WTC11 (cell line): ENCODE measurements at regions not wholly inside any gene's neighbourhood (a gene's known extent, or its start where the extent isn't known, plus 50 kb on each side); places are given as distances from the start of the nearest gene placed in this dataset.

Source experiments
- ATAC-seq: fragments of 200-7000 bp; cut with Tn5 transposase; 2 replicates; pipeline ENCODE4 v1.10.0; 2021; ENCODE audit warnings: mild to moderate bottlenecking, moderate library complexity
- CTCF ChIA-PET: fragments of 300-600 bp; sonication (Branson Sonifier 250); formaldehyde crosslinking; loops from one replicate; lab custom pipeline; 2021; ENCODE audit warnings: antibody characterized with exemption; lab: Charles Lee
- POLR2A ChIA-PET: fragments of 350-600 bp; sonication (Branson Sonifier 250); formaldehyde crosslinking; loops from one replicate; lab custom pipeline; 2021; ENCODE audit warnings: antibody characterized with exemption; lab: Charles Lee
- DNase-seq: peaks from one replicate; pipeline ENCODE4 v3.0.0; 2021; ENCODE audit warnings: low spot score
- H3K27ac Mint-ChIP-seq: 2 replicates; pipeline ENCODE4 v1.8.0; 2021; ENCODE audit warnings: mixed read lengths
- H3K27me3 Mint-ChIP-seq: 2 replicates; pipeline ENCODE4 v1.8.0; 2021; ENCODE audit warnings: low read depth, mild to moderate bottlenecking, moderate library complexity, mixed read lengths
- H3K36me3 Mint-ChIP-seq: 2 replicates; pipeline ENCODE4 v1.8.0; 2021; ENCODE audit warnings: mixed read lengths
- H3K4me1 Mint-ChIP-seq: 2 replicates; pipeline ENCODE4 v1.8.0; 2022; ENCODE audit warnings: mixed read lengths
- H3K4me3 Mint-ChIP-seq: 2 replicates; pipeline ENCODE4 v1.8.0; 2021; ENCODE audit warnings: mild to moderate bottlenecking, moderate library complexity, mixed read lengths
- H3K9me3 Mint-ChIP-seq: 2 replicates; pipeline ENCODE4 v1.8.0; 2021; ENCODE audit warnings: mixed read lengths
- ATF6 ChIP-seq: sonication (generic); formaldehyde crosslinking; IDR thresholded peaks from 2 replicates; pipeline ENCODE4 v1.8.1; 2023; ENCODE audit warnings: mild to moderate bottlenecking, missing genetic modification reagents
- CBFB ChIP-seq: sonication (generic); formaldehyde crosslinking; IDR thresholded peaks from 2 replicates; pipeline ENCODE4 v1.8.1; 2022; ENCODE audit warnings: mild to moderate bottlenecking, low read depth, missing genetic modification reagents
- ELF4 ChIP-seq: sonication (generic); formaldehyde crosslinking; IDR thresholded peaks from 2 replicates; pipeline ENCODE4 v1.8.1; 2022; ENCODE audit warnings: low read depth, mild to moderate bottlenecking, moderate library complexity, missing genetic modification reagents
- ERG ChIP-seq: fragments of 250-450 bp; sonication (Bioruptor Pico); IDR thresholded peaks from 2 replicates; pipeline ENCODE4 v1.8.0; 2021; ENCODE audit warnings: mild to moderate bottlenecking
- ESRRA ChIP-seq: sonication (generic); formaldehyde crosslinking; IDR thresholded peaks from 2 replicates; pipeline ENCODE4 v1.8.1; 2022; ENCODE audit warnings: mild to moderate bottlenecking, missing genetic modification reagents, borderline replicate concordance
- ETV6 ChIP-seq: sonication (generic); formaldehyde crosslinking; IDR thresholded peaks from 2 replicates; pipeline ENCODE4 v1.8.1; 2022; ENCODE audit warnings: mild to moderate bottlenecking, missing genetic modification reagents
- GRHL2 ChIP-seq: fragments of 250-450 bp; sonication (Bioruptor Pico); IDR thresholded peaks from 2 replicates; pipeline ENCODE4 v1.8.0; 2022; ENCODE audit warnings: mild to moderate bottlenecking, moderate library complexity; ENCODE audit not compliant: insufficient replicate concordance, severe bottlenecking
- KAT7 ChIP-seq: sonication (generic); formaldehyde crosslinking; IDR thresholded peaks from 2 replicates; pipeline ENCODE4 v1.8.1; 2023; ENCODE audit warnings: missing genetic modification reagents, mild to moderate bottlenecking, borderline replicate concordance
- MXD4 ChIP-seq: fragments of 250-450 bp; sonication (Bioruptor Pico); IDR thresholded peaks from 2 replicates; pipeline ENCODE4 v1.8.0; 2021; ENCODE audit warnings: mild to moderate bottlenecking, moderate library complexity, borderline replicate concordance
- RELA ChIP-seq: sonication (generic); formaldehyde crosslinking; IDR thresholded peaks from 2 replicates; pipeline ENCODE4 v1.8.1; 2022; ENCODE audit warnings: missing genetic modification reagents, mild to moderate bottlenecking, borderline replicate concordance
- RORB ChIP-seq: fragments of 250-450 bp; sonication (Bioruptor Pico); IDR thresholded peaks from 2 replicates; pipeline ENCODE4 v1.9.0; 2021; ENCODE audit warnings: mild to moderate bottlenecking
- SP1 ChIP-seq: sonication (generic); formaldehyde crosslinking; conservative IDR thresholded peaks from 2 replicates; pipeline ENCODE4 v1.8.1; 2022; ENCODE audit warnings: missing genetic modification reagents
- STAT6 ChIP-seq: sonication (generic); formaldehyde crosslinking; conservative IDR thresholded peaks from 2 replicates; pipeline ENCODE4 v1.8.1; 2023; ENCODE audit warnings: mild to moderate bottlenecking, low read depth, missing genetic modification reagents, moderate library complexity
- TP53 ChIP-seq: sonication (generic); formaldehyde crosslinking; IDR thresholded peaks from 2 replicates; pipeline ENCODE4 v1.8.1; 2023; ENCODE audit warnings: mild to moderate bottlenecking, missing genetic modification reagents
- ZBTB43 ChIP-seq: sonication (generic); formaldehyde crosslinking; IDR thresholded peaks from 2 replicates; pipeline ENCODE4 v1.8.1; 2023; ENCODE audit warnings: mild to moderate bottlenecking, missing genetic modification reagents
- ZMAT4 ChIP-seq: fragments of 250-450 bp; sonication (Bioruptor Pico); IDR thresholded peaks from 2 replicates; pipeline ENCODE4 v1.9.0; 2021; ENCODE audit warnings: mild to moderate bottlenecking
- ZNF317 ChIP-seq: sonication (generic); formaldehyde crosslinking; IDR thresholded peaks from 2 replicates; pipeline ENCODE4 v1.8.1; 2023; ENCODE audit warnings: low read depth, mild to moderate bottlenecking, moderate library complexity, missing genetic modification reagents, borderline replicate concordance
- ZNF416 ChIP-seq: fragments of 250-450 bp; sonication (Bioruptor Pico); IDR thresholded peaks from 2 replicates; pipeline ENCODE4 v1.9.0; 2021; ENCODE audit warnings: mild to moderate bottlenecking, inconsistent platforms

GRCh38 chr7:67805921-67806471 lies 809.4 kb downstream of the TYW1 start (continued):
- TF ChIP-seq STAT6 = no peak
- no peak for TF ChIP-seq CBFB
- no peak for TF ChIP-seq ZBTB43 (CRISPR knock-in tag)
- no peak for TF ChIP-seq ERG (CRISPR knock-in tag)
- TF ChIP-seq ESRRA = no peak
- no peak for TF ChIP-seq MXD4
- TF ChIP-seq ATF6 = no peak
- no peak for TF ChIP-seq KAT7

GRCh38 chr7:67807826-67808225 lies 811.2 kb downstream of the TYW1 start:
- POLR2A ChIA-PET = no interaction called here
- H3K36me3 Mint-ChIP-seq = no peaks in the 10 kb centered on the region
- ATAC-seq (no peak), DNase-seq (no peak)
- H3K9me3 Mint-ChIP-seq = peaks cover 7% of the 10 kb centered on the region
- H3K4me3 Mint-ChIP-seq = no peak overlapping the region
- no peak for TF ChIP-seq ELF4 (CRISPR knock-in tag)
- no peak for TF ChIP-seq GRHL2 (CRISPR knock-in tag)
- no peak for TF ChIP-seq ETV6
- no peak for TF ChIP-seq ZBTB43 (CRISPR knock-in tag)
- no peak for TF ChIP-seq ZNF416 (CRISPR knock-in tag)
- TF ChIP-seq TP53 (CRISPR knock-in tag) = no peak
- no peak for TF ChIP-seq RELA
- no peak for TF ChIP-seq ZMAT4 (CRISPR knock-in tag)
- no peak for TF ChIP-seq ZNF317
- no peak for TF ChIP-seq SP1
- no peak for TF ChIP-seq RORB (CRISPR knock-in tag)
- no peak overlapping the region for H3K27ac Mint-ChIP-seq
- H3K4me1 Mint-ChIP-seq = peaks cover under 1% of the 10 kb centered on the region; the same call in 1 of the 2 replicates
- H3K27me3 Mint-ChIP-seq = no peaks in the 10 kb centered on the region; the same call in 1 of the 2 replicates
- CTCF ChIA-PET = no interaction called here
